Myocyte (in vitro differentiated cells): ENCODE measurements at regions not wholly inside any gene's neighbourhood (a gene's known extent, or its start where the extent isn't known, plus 50 kb on each side); places are given as distances from the start of the nearest gene placed in this dataset.
A peak's percentile ranks its signal among the peaks of the same experiment; 100 is the strongest.

ENCODE experiments used
- DNase-seq: peaks from one replicate; pipeline ENCODE4 v3.0.0-alpha.2; 2012; ENCODE audit warnings: low read depth

DNA sequence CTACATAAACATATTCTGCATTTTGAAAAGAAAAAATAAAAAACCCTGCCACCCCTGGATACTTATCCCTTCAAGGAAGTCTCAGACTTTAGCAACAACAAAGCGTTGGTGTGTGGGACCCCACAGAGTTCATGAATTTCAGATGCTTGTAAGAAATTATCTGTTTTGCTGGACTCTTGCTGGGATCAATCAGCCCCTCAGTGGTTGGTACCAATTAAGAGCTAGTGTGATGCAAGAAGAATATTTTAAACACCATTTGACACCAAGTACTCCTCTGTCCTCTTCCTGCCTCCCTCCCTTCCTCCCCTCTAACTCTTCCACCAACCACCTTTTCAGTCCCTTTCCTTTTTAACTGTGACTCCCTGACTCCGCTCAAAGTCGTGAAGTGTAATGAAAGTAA is 51.5 kb downstream of the SST start:
- no peak for DNase-seq

- DNase-seq, result no peak
Observed at GRCh38 chr3:187617213-187617612, 53.0 kb downstream of the SST start.

DNA sequence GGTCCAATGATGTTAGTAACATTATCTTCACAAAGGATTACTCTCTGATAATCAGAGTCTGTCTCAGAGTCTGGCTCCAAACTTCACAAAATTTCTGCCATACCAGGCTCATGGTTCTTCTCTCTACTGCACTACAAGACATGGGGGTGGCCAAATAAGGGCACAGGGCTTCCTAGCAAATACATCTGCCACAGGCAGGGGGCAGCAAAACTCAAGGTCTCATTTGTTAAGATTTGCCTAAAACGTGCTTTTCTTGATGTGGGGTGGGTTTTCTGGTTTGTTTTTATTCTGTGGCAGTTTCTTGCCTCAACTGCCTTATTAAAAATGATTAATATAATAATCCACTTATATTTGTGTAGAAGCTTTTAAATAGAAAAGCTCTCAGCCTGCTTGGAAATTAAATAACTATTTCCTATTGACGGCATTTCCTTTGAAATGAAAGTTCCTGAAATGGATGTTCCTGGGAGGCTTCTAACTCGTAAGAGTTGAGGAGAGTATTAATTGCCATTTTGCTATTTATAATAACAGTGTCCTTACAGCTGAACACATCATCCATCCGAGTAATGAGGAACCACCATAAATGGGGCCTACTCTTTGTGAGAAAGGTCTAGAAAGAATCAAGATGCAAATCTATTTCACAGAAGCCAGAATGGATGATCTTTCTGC is 53.8 kb downstream of the SST start:
- peak; percentile 62 for DNase-seq

DNA sequence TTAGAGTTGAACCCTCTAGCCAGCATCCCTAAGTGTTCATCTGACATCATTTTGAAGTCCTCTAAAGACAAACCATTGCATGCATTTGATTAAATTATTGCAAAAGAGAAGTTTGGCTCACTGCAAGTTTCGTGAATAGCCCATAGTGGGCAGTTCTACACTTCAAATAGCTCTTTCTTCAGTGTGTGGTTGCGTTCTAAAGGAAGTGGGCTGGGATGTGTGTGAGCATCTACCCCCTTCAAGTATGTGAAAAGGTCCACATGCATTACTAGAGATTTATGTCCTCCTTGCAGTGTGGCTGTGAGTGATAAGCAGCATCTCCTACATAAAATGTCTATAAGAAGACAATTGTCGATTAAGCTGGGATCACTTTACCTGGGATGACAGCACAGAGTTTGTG is 54.6 kb downstream of the SST start:
- DNase-seq, result no peak

DNA sequence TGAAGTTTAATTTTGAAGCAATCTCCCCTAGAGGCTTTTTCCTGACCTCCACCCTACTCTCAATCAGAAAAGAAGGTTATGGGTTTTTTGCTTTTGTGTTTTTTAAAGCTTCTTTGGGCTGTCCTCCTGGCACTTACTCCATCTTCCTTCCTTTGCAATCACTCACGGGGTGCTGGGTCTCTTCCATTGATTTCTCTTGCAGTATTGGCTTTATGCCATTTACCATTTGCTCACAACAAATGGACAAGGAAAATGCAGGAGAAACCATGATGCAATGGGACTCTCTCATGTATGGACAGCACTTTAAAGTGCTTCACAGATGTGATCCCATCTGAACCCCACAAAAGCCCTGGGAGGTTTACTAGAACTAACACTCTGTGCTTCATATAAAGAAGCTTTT is 57.5 kb downstream of the SST start:
- DNase-seq, result no peak

DNA sequence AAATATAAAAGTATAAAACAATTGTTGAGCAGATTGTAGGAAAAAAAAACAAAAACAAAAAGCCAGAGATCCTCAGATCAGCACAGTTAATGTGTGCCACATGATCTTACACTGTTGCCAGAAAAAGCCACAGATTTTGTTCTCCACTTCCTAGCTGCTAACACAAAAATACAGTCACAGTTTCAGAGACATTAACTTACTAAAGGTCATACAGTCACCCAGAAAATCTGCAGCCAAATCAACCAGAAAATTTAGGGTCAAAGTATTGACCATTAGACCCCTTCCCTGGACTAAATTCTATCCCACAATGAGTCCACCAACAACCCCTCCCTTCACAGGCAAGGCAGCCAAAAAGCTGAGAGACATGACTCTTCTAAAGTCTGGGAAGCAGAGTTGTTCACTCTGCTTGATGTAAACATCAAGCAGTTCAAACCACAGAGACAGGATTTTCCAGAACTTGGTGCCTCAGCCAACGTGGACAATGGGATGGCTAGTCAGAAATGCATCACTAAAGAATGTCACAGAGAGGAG is 59.1 kb downstream of the SST start:
- DNase-seq, result peak; percentile 6

- no peak for DNase-seq
Observed at GRCh38 chr3:187594272-187594671, 75.9 kb downstream of the SST start.

- DNase-seq, result no peak
Observed at GRCh38 chr3:187593451-187593850, 76.7 kb downstream of the SST start.

DNA sequence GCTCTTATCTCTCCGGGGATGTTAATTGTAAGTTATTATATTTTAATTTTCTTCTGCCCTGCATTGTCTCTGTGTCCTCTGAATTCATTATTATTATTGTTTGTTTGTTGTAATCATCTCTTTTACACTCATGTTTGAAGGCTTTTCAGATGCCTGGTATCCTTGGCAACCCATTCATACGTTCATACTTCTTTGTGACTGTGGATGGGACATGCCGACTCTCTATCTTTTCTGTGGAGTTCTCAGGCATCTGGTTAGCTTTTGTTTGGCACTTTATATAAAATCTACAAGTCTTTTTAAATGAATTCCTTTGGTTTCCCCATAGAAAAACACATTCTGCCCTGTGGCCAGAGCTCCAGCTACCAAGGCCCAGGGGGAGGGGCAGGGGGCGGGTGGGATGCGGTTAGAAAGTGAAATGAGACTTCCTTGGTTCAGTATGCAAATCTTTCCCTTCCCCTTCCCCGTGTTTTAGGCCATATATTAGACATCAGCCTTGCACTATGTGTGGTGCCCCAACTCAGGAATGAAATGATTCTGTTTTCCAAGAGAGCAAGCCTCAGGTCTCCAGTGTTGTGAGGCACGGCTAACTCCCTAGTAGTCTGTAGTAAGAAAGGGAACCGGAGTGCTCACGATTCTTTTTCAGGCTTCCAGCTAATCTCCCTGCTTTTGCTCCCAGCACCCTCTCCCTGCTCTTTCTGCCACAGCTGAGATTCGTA is 79.2 kb downstream of the SST start:
- DNase-seq, result no peak

DNA sequence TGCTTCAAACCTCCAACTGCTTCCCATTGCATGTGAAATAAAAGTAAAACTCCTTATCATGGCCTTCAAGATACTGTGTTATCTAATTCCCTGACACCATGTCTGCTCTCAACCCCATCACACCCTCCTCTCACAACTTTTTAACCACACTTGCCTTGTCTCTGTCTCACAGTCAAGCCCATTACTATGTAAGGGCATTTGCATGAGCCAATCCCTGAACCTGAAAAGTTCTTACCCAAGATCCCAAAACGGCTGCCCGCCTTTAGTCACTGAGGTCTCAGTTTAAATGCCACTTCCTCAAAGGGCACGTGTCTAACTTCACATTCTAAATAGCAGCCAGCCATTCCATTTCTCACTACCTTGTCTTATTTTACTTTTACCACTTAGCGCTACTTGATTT is 83.1 kb downstream of the SST start:
- DNase-seq, result no peak

DNA sequence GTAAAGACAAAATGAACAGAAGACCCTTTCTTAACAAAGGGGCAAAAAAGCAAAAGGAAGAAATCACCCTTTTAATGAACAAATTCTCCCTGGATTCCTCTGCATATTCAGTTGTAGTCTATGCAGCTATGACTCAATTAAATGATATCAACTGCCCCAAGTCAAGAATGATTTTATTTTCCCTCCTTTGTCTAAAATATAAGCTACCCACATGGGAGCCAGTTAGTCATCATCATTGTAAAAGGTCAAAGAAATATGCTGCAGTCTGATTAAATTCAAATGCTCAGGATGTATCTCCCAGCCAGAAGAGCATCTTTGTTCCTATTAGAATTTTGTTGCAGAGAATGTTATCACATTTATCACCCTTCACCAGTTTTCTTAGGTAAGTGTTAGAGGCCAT is 84.0 kb downstream of the SST start:
- DNase-seq, result no peak

- no peak for DNase-seq
Observed at GRCh38 chr3:187572441-187572840, 97.8 kb downstream of the SST start.

DNA sequence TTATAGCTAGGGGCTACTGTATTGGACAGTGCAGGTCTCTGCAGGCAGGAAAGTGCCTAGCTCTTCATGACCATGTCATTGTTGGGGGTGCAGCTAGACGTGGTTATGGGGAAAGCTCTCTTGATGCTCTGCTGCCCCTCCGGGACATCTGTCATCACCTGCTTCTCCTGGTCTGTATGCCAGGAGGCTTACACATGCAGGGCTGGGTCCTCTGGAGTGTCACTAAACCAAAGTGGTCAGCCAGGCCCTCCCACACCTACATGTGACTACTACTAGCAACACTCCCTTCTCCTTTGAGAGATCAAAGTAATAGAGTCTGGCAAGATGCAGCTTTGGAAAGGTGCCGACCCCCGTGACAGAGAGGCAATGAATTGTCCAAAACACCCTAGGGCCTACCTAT is 98.5 kb downstream of the SST start:
- no peak for DNase-seq

DNA sequence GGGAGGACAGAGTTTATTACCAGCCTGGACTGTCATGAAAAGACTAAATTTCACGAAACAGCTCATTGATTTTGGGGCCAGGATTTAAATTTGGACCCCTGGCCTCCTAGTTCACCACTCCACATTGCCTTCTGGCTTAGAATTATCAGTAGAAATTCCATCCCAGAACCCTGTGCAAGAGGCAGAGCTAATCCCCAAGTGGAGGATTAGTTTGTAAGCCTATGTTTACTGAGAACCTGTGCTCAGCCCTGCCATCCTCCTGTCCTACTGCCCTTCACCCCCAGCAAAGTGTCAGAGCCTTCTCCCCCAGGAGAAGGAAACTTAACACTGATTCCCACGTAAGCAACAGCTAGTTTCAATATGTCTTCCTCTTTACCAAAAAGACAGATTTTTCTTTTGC is 99.4 kb downstream of the SST start:
- DNase-seq, result no peak

GRCh38 chr3:187568171-187568570 is 102.0 kb downstream of the SST start:
- DNase-seq, result no peak

- DNase-seq, result no peak
Observed at GRCh38 chr3:187567661-187568121, 102.5 kb downstream of the SST start.

DNA sequence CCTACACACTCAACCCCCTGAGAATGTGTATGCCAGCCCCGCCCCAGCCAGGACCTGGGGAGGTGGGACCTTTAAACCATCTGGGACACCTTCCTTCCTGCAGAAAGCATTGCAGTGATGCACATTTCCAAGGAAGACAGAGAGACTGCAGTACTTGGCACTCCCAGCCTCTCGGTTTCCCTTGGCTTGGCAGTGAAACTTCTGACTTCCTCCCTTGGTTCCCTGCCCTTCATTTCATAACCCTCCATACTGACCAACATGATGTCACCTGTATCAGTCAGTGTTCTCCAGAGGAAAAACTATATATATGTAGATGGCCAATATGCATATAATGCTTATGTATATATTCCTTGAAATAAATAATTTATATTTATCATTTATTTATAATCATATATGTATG is 103.2 kb downstream of the SST start:
- no peak for DNase-seq

GRCh38 chr3:187565701-187566100 is 104.5 kb downstream of the SST start:
- no peak for DNase-seq

GRCh38 chr3:187558990-187559389 is 111.2 kb downstream of the SST start:
- DNase-seq, result no peak

DNA sequence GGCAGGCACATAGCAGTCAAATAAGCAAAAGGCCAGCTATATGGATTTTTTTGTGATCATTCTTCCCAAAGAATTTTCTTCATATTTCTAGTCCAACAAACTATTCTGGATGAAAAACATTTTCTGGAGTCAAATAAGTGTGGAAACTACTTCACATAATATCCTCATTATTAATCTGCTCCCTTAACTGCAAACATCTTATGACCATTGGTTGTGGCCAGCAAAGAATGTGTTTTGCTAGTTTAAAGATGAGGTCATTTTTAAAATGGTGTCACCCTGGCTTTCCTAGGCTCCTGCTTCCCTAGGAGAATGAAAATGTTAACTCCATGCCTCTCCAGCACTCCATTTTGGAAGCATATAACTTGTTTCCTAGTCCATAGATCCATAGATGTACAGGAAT is 118.8 kb downstream of the SST start:
- peak; percentile 8 for DNase-seq

DNA sequence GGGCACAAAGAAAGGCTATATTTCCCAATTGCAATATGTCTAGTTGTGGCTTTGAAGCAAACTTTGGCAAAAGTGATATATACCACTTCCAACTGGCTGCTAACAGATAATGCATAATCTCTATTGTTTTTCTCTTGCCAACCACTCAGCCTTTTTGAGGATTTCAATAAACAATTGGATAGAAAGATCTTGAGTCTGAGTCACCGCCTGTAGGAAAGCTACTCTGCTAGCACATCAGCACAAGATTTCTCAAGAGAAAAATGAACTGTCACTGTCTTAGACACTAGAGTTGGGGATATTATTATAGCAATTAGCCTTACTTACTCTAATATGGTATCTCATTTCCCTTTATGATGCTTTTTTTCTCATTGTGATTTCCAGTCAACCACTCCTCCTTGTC is 119.7 kb downstream of the SST start:
- DNase-seq, result no peak

- no peak for DNase-seq
Observed at GRCh38 chr3:187545366-187545765, 124.8 kb downstream of the SST start.

DNA sequence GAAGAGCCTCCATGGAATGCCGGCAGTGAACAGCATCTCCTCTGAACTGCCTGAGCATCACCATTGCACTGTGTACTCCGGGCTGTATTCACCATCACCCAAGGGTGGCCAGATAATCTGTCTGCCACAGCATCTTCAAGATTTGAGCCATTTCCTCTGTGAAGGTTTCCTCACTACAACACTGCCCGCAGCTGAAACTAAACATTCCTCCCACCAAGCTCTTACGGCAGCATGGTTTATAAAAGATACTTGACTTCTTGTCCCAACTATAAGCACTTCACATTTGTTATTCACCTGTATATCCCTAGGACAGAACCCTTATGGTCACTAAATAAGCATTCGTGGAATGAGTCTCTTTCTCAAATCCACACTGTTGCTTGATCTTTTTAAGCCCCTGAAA is 125.9 kb downstream of the SST start:
- DNase-seq, result no peak
